ENCODE measurements at regions not wholly inside any gene's neighbourhood (a gene's known extent, or its start where the extent isn't known, plus 50 kb on each side); places are given as distances from the start of the nearest gene placed in this dataset.

DNA sequence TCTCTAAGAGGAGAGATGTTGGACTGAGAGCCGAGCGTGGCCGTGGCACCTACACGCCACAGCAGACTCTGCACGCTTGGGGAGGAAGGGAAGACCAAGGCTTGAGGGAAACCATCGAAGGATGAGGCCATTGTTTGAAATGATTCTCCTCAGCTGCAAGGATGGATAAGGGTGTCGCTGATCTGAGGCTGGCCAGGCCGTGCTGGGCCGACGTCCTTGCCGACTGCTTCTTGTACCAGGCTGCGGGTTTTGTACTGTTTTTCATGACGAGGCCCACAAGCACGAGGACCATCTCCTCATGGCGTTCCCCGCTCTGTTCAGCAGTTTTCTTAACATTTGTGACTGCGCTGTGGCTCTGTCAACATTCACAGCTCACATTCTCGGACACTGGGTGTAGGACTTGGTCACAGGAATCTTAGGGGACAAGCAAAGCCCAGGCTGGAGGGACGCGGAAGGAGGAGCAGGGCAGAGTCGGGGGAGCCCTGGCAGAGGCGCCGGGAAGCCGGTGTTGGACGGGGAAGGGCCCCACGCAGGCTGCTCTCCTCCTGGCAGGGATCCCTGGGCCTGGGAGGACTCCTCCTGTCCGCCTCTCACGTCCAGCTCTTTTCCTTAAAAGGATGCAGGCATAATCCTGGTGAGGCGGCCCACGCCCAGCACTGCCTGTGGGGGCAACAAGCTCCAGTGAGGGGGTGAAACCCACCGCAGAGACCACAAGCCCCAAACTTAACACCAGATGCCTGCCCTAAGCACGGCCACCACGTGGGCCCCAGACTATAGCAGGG is 259.0 kb upstream of the SALL3 start:
- TF ChIP-seq, protein P1, sequence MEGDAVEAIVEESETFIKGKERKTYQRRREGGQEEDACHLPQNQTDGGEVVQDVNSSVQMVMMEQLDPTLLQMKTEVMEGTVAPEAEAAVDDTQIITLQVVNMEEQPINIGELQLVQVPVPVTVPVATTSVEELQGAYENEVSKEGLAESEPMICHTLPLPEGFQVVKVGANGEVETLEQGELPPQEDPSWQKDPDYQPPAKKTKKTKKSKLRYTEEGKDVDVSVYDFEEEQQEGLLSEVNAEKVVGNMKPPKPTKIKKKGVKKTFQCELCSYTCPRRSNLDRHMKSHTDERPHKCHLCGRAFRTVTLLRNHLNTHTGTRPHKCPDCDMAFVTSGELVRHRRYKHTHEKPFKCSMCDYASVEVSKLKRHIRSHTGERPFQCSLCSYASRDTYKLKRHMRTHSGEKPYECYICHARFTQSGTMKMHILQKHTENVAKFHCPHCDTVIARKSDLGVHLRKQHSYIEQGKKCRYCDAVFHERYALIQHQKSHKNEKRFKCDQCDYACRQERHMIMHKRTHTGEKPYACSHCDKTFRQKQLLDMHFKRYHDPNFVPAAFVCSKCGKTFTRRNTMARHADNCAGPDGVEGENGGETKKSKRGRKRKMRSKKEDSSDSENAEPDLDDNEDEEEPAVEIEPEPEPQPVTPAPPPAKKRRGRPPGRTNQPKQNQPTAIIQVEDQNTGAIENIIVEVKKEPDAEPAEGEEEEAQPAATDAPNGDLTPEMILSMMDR (conservative IDR thresholded peaks at IDR 0.05 in 1 of 2, IDR thresholded peaks at IDR 0.05 in 1 of 2; ENCODE audit: low read depth in 1 of 2, low read length in 2 of 2), result no peak
- TF ChIP-seq EZH2 (IDR thresholded peaks at IDR 0.05; ENCODE audit: low read length, missing control alignments), result no peak

Data from fibroblast of lung (primary cell).